ENCODE measurements at regions not wholly inside any gene's neighbourhood (a gene's known extent, or its start where the extent isn't known, plus 50 kb on each side); places are given as distances from the start of the nearest gene placed in this dataset.

- Mint-ChIP-seq H3K27me3 (no peaks in the 10 kb centered on the region), H3K9me3 (ENCODE audit: low read depth) (no peaks in the 10 kb centered on the region), H3K4me1 (ENCODE audit: low read depth) (no peaks in the 10 kb centered on the region), H3K27ac (no peak overlapping the region), H3K36me3 (no peaks in the 10 kb centered on the region), H3K4me3 (no peak overlapping the region)
Observed at GRCh38 chr3:26562021-26562768, 60.4 kb upstream of the LRRC3B start.
